Breast epithelium (tissue), 4 donors: ENCODE measurements at regions not wholly inside any gene's neighbourhood (a gene's known extent, or its start where the extent isn't known, plus 50 kb on each side); places are given as distances from the start of the nearest gene placed in this dataset.

Experiments used
- DNase-seq, 2 donors: peaks; one replicate each; pipeline ENCODE4 v3.0.0-alpha.2; 2019; ENCODE audit warnings: low spot score in 2 of 2
- H3K27ac ChIP-seq, 2 donors: fragments of 200-600 bp; sonication (generic) in 1 of 2; one replicate each; pipeline ENCODE4 v1.5.1; 2016 to 2019; ENCODE audit warnings: mild to moderate bottlenecking in 1 of 2
- H3K27me3 ChIP-seq, 2 donors: fragments of 200-600 bp; sonication (generic) in 1 of 2; one replicate each; pipeline versions ENCODE4 v1.5.1 to v1.6.0; 2017 to 2019; ENCODE audit warnings: control low read depth in 1 of 2, mild to moderate bottlenecking in 1 of 2
- H3K36me3 ChIP-seq: fragments of 200-600 bp; one replicate; pipeline ENCODE4 v1.5.1; 2019
- H3K4me1 ChIP-seq, 2 donors: fragments of 200-600 bp; sonication (generic); one replicate each; pipeline ENCODE4 v1.5.1; 2016 to 2019; ENCODE audit warnings: control low read depth in 1 of 2
- H3K4me3 ChIP-seq, 3 donors: fragments of 200-600 bp; sonication (generic); 1 replicate in 2 of 3; 2 replicates in 1 of 3; pipeline ENCODE4 v1.5.1; 2016 to 2019; ENCODE audit warnings: mild to moderate bottlenecking in 3 of 3, moderate library complexity in 2 of 3
- H3K9me3 ChIP-seq, 2 donors: fragments of 200-600 bp; sonication (generic) in 1 of 2; one replicate each; pipeline ENCODE4 v1.5.1; 2016 to 2019; ENCODE audit warnings: control low read depth in 1 of 2
- POLR2A ChIP-seq: fragments of 450-650 bp; IDR thresholded peaks from one replicate; pipeline ENCODE4 v1.6.1; 2016; ENCODE audit warnings: antibody characterized with exemption, mild to moderate bottlenecking, moderate library complexity
- POLR2AphosphoS5 ChIP-seq, 3 donors: sonication (generic); formaldehyde crosslinking; IDR thresholded peaks; one replicate each; pipeline ENCODE4 v1.6.1; 2017; ENCODE audit warnings: antibody characterized with exemption in 3 of 3
- intact Hi-C: fragments of 100-400 bp; cut with DNase I; formaldehyde crosslinking; loops from one replicate; pipeline ENCODE4 v1.15.1; 2023; ENCODE audit warnings: low total_unique reads
- TF ChIP-seq, protein P1 (sequence below), 3 donors: fragments of 450-650 bp; IDR thresholded peaks; one replicate each; pipeline ENCODE4 v1.5.1; 2016 to 2017; ENCODE audit warnings: antibody characterized with exemption in 3 of 3, mild to moderate bottlenecking in 3 of 3, moderate library complexity in 3 of 3

DNA sequence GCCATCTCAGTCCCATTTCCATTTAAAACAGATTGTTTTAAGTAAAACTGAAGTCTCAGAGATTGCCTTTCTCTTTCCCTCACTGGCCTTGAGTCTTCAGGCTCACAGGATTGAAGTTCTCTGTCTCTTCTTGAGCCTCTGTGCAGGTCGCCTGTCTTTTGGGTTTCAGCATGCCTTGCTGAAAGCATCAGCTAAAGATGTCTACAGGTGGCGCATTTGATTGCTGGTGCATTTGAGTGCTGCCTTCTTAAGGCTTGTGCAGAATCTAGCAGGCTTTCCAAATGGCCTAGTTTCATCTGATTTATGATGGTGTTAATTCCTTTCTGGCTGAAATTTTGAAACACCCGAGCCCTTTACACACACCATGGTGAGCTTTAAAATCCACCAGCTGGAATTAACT is 1062.2 kb upstream of the FBXO33 start:
- intact Hi-C loops, result no loop called here
- Histone ChIP-seq H3K27me3 (no peaks in the 10 kb centered on the region), H3K4me3 (no peak overlapping the region), H3K36me3 (no peaks in the 10 kb centered on the region), H3K9me3 (no peaks in the 10 kb centered on the region), H3K27ac (no peak overlapping the region), H3K4me1 (no peaks in the 10 kb centered on the region)
- TF ChIP-seq POLR2A, result no peak
- no peak for TF ChIP-seq POLR2AphosphoS5 (IDR thresholded peaks at IDR 0.05)
- TF ChIP-seq, protein P1, sequence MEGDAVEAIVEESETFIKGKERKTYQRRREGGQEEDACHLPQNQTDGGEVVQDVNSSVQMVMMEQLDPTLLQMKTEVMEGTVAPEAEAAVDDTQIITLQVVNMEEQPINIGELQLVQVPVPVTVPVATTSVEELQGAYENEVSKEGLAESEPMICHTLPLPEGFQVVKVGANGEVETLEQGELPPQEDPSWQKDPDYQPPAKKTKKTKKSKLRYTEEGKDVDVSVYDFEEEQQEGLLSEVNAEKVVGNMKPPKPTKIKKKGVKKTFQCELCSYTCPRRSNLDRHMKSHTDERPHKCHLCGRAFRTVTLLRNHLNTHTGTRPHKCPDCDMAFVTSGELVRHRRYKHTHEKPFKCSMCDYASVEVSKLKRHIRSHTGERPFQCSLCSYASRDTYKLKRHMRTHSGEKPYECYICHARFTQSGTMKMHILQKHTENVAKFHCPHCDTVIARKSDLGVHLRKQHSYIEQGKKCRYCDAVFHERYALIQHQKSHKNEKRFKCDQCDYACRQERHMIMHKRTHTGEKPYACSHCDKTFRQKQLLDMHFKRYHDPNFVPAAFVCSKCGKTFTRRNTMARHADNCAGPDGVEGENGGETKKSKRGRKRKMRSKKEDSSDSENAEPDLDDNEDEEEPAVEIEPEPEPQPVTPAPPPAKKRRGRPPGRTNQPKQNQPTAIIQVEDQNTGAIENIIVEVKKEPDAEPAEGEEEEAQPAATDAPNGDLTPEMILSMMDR (IDR thresholded peaks at IDR 0.05), result no peak
- DNase-seq, result no peak

GRCh38 chr14:40487824-40488223 is 1055.6 kb upstream of the FBXO33 start:
- no peaks in the 10 kb centered on the region for H3K9me3 ChIP-seq
- H3K36me3 ChIP-seq, result no peaks in the 10 kb centered on the region
- intact Hi-C loops, result no loop called here
- no peaks in the 10 kb centered on the region for H3K4me1 ChIP-seq
- no peak for DNase-seq
- no peak overlapping the region for H3K27ac ChIP-seq
- no peak overlapping the region for H3K4me3 ChIP-seq
- no peaks in the 10 kb centered on the region for H3K27me3 ChIP-seq
- no peak for TF ChIP-seq POLR2A

DNA sequence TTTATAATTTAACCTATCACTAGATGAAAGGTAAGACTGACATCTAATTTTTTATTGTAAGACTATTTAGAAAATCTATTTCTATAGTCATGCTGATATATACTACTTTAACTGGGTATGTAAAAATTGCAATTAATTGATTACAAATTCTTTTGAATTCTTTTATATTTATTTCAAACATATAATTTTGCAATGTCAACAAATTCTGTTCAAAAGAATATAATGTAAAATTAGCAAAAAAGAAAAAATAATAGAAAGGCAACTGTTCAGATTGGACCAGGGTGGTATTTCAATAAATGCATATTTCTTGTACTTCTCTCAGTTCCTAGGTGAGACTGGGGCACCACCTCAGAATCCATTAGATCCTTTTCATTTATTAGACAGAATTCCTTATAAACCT is 1053.5 kb upstream of the FBXO33 start:
- no peaks in the 10 kb centered on the region for H3K36me3 ChIP-seq
- no peaks in the 10 kb centered on the region for H3K27me3 ChIP-seq
- no peaks in the 10 kb centered on the region for H3K9me3 ChIP-seq
- TF ChIP-seq, protein P1 (IDR thresholded peaks at IDR 0.05), result no peak
- no peak for TF ChIP-seq POLR2AphosphoS5 (IDR thresholded peaks at IDR 0.05)
- TF ChIP-seq POLR2A, result no peak
- H3K4me3 ChIP-seq, result no peak overlapping the region
- intact Hi-C loops, result no loop called here
- H3K4me1 ChIP-seq, result no peaks in the 10 kb centered on the region
- H3K27ac ChIP-seq, result no peak overlapping the region
- DNase-seq, result no peak

DNA sequence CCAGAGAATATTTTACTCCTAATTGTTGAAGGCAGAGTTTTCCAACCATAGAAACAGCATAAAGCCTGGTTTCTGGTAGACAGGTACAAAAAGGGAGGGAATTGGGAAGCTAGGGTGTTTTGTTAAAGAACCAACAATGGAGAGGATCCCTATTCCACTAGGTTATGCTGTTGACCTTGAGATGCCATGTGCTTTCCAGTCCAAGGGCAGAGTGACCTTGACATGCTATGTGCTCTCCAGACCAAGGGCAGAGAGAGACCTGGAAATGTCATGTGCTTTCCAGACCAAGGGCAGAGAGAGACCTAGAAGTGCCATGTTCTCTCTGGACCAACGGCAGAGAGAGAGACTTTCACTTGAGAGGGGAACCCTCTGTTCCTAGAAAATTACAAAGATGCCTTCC is 1043.8 kb upstream of the FBXO33 start:
- intact Hi-C loops, result no loop called here

DNA sequence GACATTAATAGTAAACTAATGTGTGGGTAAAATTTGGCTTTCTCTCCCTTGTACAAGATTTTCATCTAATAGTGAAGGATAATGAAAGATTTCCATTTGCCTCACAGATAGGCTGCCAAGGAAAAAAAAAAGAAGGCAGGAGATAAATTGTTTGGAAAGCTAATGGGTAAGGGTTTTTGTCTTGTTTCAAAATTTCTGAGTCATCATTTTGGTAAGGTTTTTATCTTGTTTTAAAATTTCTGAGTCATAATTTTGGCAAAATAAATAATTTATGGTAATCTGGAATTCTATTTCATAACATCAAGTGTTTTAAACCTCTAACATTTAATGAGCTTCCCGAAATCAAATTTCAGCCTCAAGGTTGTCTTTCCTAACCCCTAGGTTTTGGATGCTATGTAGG is 1035.7 kb upstream of the FBXO33 start:
- H3K9me3 ChIP-seq, result peaks cover 8 to 38% of the 10 kb centered on the region in 2 donors
- intact Hi-C loops, result no loop called here
- DNase-seq, result no peak

More for the DNA sequence above, 1043.8 kb upstream of the FBXO33 start:
- no peak overlapping the region for H3K4me3 ChIP-seq
- TF ChIP-seq, protein P1 (IDR thresholded peaks at IDR 0.05), result no peak
- TF ChIP-seq POLR2A (no peak), POLR2AphosphoS5 (IDR thresholded peaks at IDR 0.05) (no peak)
- H3K36me3 ChIP-seq, result no peaks in the 10 kb centered on the region
- DNase-seq, result no peak
- no peaks in the 10 kb centered on the region for H3K27me3 ChIP-seq
- peaks cover 9 to 29% of the 10 kb centered on the region in 2 donors for H3K9me3 ChIP-seq
- H3K27ac ChIP-seq, result no peak overlapping the region
- no peaks in the 10 kb centered on the region for H3K4me1 ChIP-seq

More for the DNA sequence above, 1035.7 kb upstream of the FBXO33 start:
- Histone ChIP-seq H3K27me3 (no peaks in the 10 kb centered on the region), H3K4me3 (no peak overlapping the region), H3K36me3 (no peaks in the 10 kb centered on the region), H3K27ac (no peak overlapping the region), H3K4me1 (no peaks in the 10 kb centered on the region)
- TF ChIP-seq POLR2AphosphoS5 (IDR thresholded peaks at IDR 0.05) (no peak), POLR2A (no peak)
- TF ChIP-seq, protein P1 (IDR thresholded peaks at IDR 0.05), result no peak
